ENCODE measurements at regions not wholly inside any gene's neighbourhood (a gene's known extent, or its start where the extent isn't known, plus 50 kb on each side); places are given as distances from the start of the nearest gene placed in this dataset.

GRCh38 chr4:57351731-57352130 lies 241.5 kb upstream of the IGFBP7 start:
- TF ChIP-seq POLR2AphosphoS5 (IDR thresholded peaks at IDR 0.05; ENCODE audit: low read depth, low read length) (no peak), CTCF (IDR thresholded peaks at IDR 0.05) (no peak)

All from SK-N-SH (cell line).